GM12865 (cell line): ENCODE measurements at regions not wholly inside any gene's neighbourhood (a gene's known extent, or its start where the extent isn't known, plus 50 kb on each side); places are given as distances from the start of the nearest gene placed in this dataset.
A peak's percentile ranks its signal among the peaks of the same experiment; 100 is the strongest.

Experiments
- DNase-seq: peaks from one replicate; pipeline ENCODE4 v3.0.0; 2010; ENCODE audit warnings: low read depth
- H3K4me3 ChIP-seq: 2 replicates; pipeline ENCODE4 v1.5.1; 2011; ENCODE audit warnings: mild to moderate bottlenecking, low read depth, low read length, control low read depth
- CTCF ChIP-seq: IDR thresholded peaks from 2 replicates; pipeline ENCODE4 v1.5.1; 2011; ENCODE audit warnings: low read length, control low read depth, low read depth, inconsistent platforms; ENCODE audit not compliant: insufficient read depth; ENCODE audit errors: missing control alignments

- H3K4me3 ChIP-seq, result no peak overlapping the region
- DNase-seq, result peak; percentile 8
- TF ChIP-seq CTCF, result no peak
Measured at GRCh38 chr3:94336046-94336753, 273.3 kb downstream of the NSUN3 start.

- DNase-seq, result no peak
- no peak for TF ChIP-seq CTCF
- H3K4me3 ChIP-seq, result no peak overlapping the region
Measured at GRCh38 chr3:94345101-94345500, 282.2 kb downstream of the NSUN3 start.

GRCh38 chr3:94349310-94349878 is 286.5 kb downstream of the NSUN3 start:
- H3K4me3 ChIP-seq, result no peak overlapping the region
- DNase-seq, result no peak
- no peak for TF ChIP-seq CTCF

- TF ChIP-seq CTCF, result no peak
- DNase-seq, result no peak
- H3K4me3 ChIP-seq, result no peak overlapping the region
Measured at GRCh38 chr3:94356581-94356980, 293.7 kb downstream of the NSUN3 start.

GRCh38 chr3:94359996-94360395 is 297.1 kb downstream of the NSUN3 start:
- TF ChIP-seq CTCF, result no peak
- no peak for DNase-seq
- H3K4me3 ChIP-seq, result no peak overlapping the region

GRCh38 chr3:94360987-94361386 is 298.1 kb downstream of the NSUN3 start:
- DNase-seq, result no peak
- H3K4me3 ChIP-seq, result no peak overlapping the region
- no peak for TF ChIP-seq CTCF

GRCh38 chr3:94362393-94362792 is 299.5 kb downstream of the NSUN3 start:
- TF ChIP-seq CTCF, result no peak
- no peak for DNase-seq
- H3K4me3 ChIP-seq, result no peak overlapping the region
